HCT116 (cell line): ENCODE measurements at regions not wholly inside any gene's neighbourhood (a gene's known extent, or its start where the extent isn't known, plus 50 kb on each side); places are given as distances from the start of the nearest gene placed in this dataset.

ENCODE experiments used
- ATAC-seq: fragments of 200-7000 bp; cut with Tn5 transposase; 2 replicates; pipeline ENCODE4 v1.9.1; 2020; ENCODE audit warnings: mild to moderate bottlenecking, moderate library complexity
- BruUV-seq: library from RNA; stranded (reverse); fragments of 400-500 nt; replicated peaks from 2 replicates; lab custom pipeline; 2021; lab: Mats Ljungman, UMichigan
- CTCF ChIA-PET: fragments of 300-600 bp; sonication (Branson Sonifier 250); formaldehyde crosslinking; loops from one replicate; lab custom pipeline; 2021; ENCODE audit warnings: antibody characterized with exemption; lab: Charles Lee
- POLR2A ChIA-PET: fragments of 300-600, 350-600 bp; sonication (Branson Sonifier 250); formaldehyde crosslinking; loops from one replicate; lab custom pipeline; 2021; ENCODE audit warnings: antibody characterized with exemption; lab: Charles Lee
- RAD21 ChIA-PET, 2 experiments: fragments of 300-600 bp; sonication (Branson Sonifier 250); formaldehyde crosslinking; loops; one replicate each; lab custom pipeline; 2023; ENCODE audit warnings: low total read pairs in 2 of 2; ENCODE audit not compliant: uncharacterized antibody in 2 of 2, unreplicated experiment in 2 of 2, low non-redundant PET in 1 of 2; lab: Charles Lee
- DNase-seq: peaks from one replicate; pipeline ENCODE4 v3.0.0-alpha.2; 2010; ENCODE audit warnings: low read depth, low spot score
- H2AFZ ChIP-seq: fragments of 200-600 bp; shearing (Covaris generic), sonication (generic); 2 replicates; pipeline ENCODE4 v1.6.1; 2017; ENCODE audit warnings: low read depth, mixed run types, mixed read lengths, antibody characterized with exemption, low read length; ENCODE audit not compliant: poor library complexity, severe bottlenecking
- H3K27ac ChIP-seq: 2 replicates; pipeline ENCODE4 v1.5.1; 2012; ENCODE audit warnings: low read depth, low read length
- H3K27me3 ChIP-seq: fragments of 200-600 bp; sonication (generic); 2 replicates; pipeline ENCODE4 v1.6.1; 2016; ENCODE audit warnings: mixed run types, low read length, mixed read lengths; ENCODE audit not compliant: insufficient read depth
- H3K36me3 ChIP-seq, 2 experiments: fragments of 200-500 bp in 1 of 2; fragments of 200-600 bp in 1 of 2; sonication (Bioruptor generic) in 1 of 2; sonication (generic) in 1 of 2; 2 replicates each; pipeline versions ENCODE4 v1.5.1 to v1.6.1; 2014 to 2016; ENCODE audit warnings: low read length in 2 of 2, inconsistent platforms in 1 of 2, mixed read lengths in 1 of 2, mixed run types in 1 of 2; ENCODE audit not compliant: insufficient read depth in 2 of 2, control insufficient read depth in 1 of 2
- H3K4me1 ChIP-seq, 2 experiments: fragments of 200-600 bp in 1 of 2; sonication (generic) in 1 of 2; 2 replicates each; pipeline versions ENCODE4 v1.5.1 to v1.6.1; 2012 to 2017; ENCODE audit warnings: low read length in 2 of 2, inconsistent platforms in 1 of 2, mild to moderate bottlenecking in 1 of 2, mixed read lengths in 1 of 2, mixed run types in 1 of 2, moderate library complexity in 1 of 2; ENCODE audit not compliant: insufficient read depth in 2 of 2, control insufficient read depth in 1 of 2
- H3K4me2 ChIP-seq: fragments of 200-600 bp; sonication (generic); 2 replicates; pipeline ENCODE4 v1.6.1; 2017; ENCODE audit warnings: mixed run types, low read length, mixed read lengths
- H3K4me3 ChIP-seq, 2 experiments: fragments of 200-600 bp in 1 of 2; sonication (generic) in 1 of 2; replicated peaks in 1 of 2; 2 replicates each; pipeline ENCODE4 v1.5.1; 2011 to 2016; ENCODE audit warnings: low read length in 2 of 2, control low read depth in 1 of 2, low read depth in 1 of 2, mild to moderate bottlenecking in 1 of 2, mixed read lengths in 1 of 2, mixed run types in 1 of 2
- H3K79me2 ChIP-seq: fragments of 200-600 bp; sonication (generic); 2 replicates; pipeline ENCODE4 v1.6.1; 2017; ENCODE audit warnings: mild to moderate bottlenecking, mixed run types, low read length, moderate library complexity, mixed read lengths; ENCODE audit not compliant: insufficient read depth
- H3K9ac ChIP-seq: fragments of 200-600 bp; sonication (generic); 2 replicates; pipeline ENCODE4 v1.6.1; 2016; ENCODE audit warnings: low read length, mixed read lengths
- H3K9me2 ChIP-seq: fragments of 200-600 bp; sonication (generic), shearing (Covaris generic); 2 replicates; pipeline ENCODE4 v1.6.1; 2017; ENCODE audit warnings: mixed run types, mild to moderate bottlenecking, moderate library complexity; ENCODE audit not compliant: insufficient read depth
- H3K9me3 ChIP-seq, 2 experiments: fragments of 200-500 bp in 1 of 2; fragments of 200-600 bp in 1 of 2; sonication (Bioruptor generic) in 1 of 2; sonication (generic) in 1 of 2; 2 replicates each; pipeline ENCODE4 v1.6.1; 2014 to 2017; ENCODE audit warnings: low read length in 2 of 2, mixed read lengths in 2 of 2, inconsistent platforms in 1 of 2, low read depth in 1 of 2, mild to moderate bottlenecking in 1 of 2, mixed run types in 1 of 2, moderate library complexity in 1 of 2; ENCODE audit not compliant: control insufficient read depth in 1 of 2, insufficient read depth in 1 of 2
- H4K20me1 ChIP-seq: fragments of 200-600 bp; sonication (generic), shearing (Covaris generic); 2 replicates; pipeline ENCODE4 v1.6.1; 2017; ENCODE audit warnings: mixed run types, mild to moderate bottlenecking, moderate library complexity; ENCODE audit not compliant: insufficient read depth
- CBX3 ChIP-seq: IDR thresholded peaks from 2 replicates; pipeline ENCODE4 v1.6.1; 2012; ENCODE audit warnings: low read depth
- CTCF ChIP-seq, 3 experiments: fragments of 200-600 bp in 1 of 3; sonication (generic) in 1 of 3; IDR thresholded peaks in 2 of 3; conservative IDR thresholded peaks in 1 of 3; 2 replicates each; pipeline ENCODE4 v1.5.1; 2012 to 2017; ENCODE audit warnings: low read depth in 2 of 3, low read length in 2 of 3, antibody characterized with exemption in 1 of 3, borderline replicate concordance in 1 of 3, control low read depth in 1 of 3, mild to moderate bottlenecking in 1 of 3, mixed read lengths in 1 of 3, mixed run types in 1 of 3, moderate library complexity in 1 of 3; ENCODE audit not compliant: insufficient read depth in 1 of 3
- EGR1 ChIP-seq: IDR thresholded peaks from 2 replicates; pipeline ENCODE4 v1.6.1; 2012; ENCODE audit warnings: low read depth
- ELF1 ChIP-seq: IDR thresholded peaks from 2 replicates; pipeline ENCODE4 v1.6.1; 2012; ENCODE audit warnings: low read depth, borderline replicate concordance
- FOSL1 ChIP-seq: IDR thresholded peaks from 2 replicates; pipeline ENCODE4 v1.6.1; 2012; ENCODE audit warnings: low read depth
- JUND ChIP-seq: IDR thresholded peaks from 2 replicates; pipeline ENCODE4 v1.6.1; 2012
- POLR2A ChIP-seq: IDR thresholded peaks from 2 replicates; pipeline ENCODE4 v1.7.0; 2011; ENCODE audit warnings: borderline replicate concordance; ENCODE audit not compliant: insufficient read depth, insufficient read length; ENCODE audit errors: extremely low read depth
- RAD21 ChIP-seq: IDR thresholded peaks from 2 replicates; pipeline ENCODE4 v1.6.1; 2012; ENCODE audit warnings: low read depth, mild to moderate bottlenecking
- REST ChIP-seq: IDR thresholded peaks from 2 replicates; pipeline ENCODE4 v1.6.1; 2012; ENCODE audit warnings: low read depth
- SRF ChIP-seq: IDR thresholded peaks from 2 replicates; pipeline ENCODE4 v1.6.1; 2012; ENCODE audit warnings: low read depth
- TCF7L2 ChIP-seq: IDR thresholded peaks from 2 replicates; pipeline ENCODE4 v1.7.0; 2011; ENCODE audit warnings: borderline replicate concordance, inconsistent platforms; ENCODE audit not compliant: insufficient read depth, insufficient read length; ENCODE audit errors: extremely low read depth
- YY1 ChIP-seq: IDR thresholded peaks from 2 replicates; pipeline ENCODE4 v1.6.1; 2011; ENCODE audit warnings: low read length, low read depth, moderate library complexity, mild to moderate bottlenecking; ENCODE audit not compliant: insufficient replicate concordance; ENCODE audit errors: extremely low read depth
- ZFX ChIP-seq: fragments of 450-650 bp; IDR thresholded peaks from 2 replicates; pipeline ENCODE4 v1.6.1; 2017
- intact Hi-C: fragments of 100-400 bp; cut with micrococcal nuclease; formaldehyde crosslinking; loops from 2 replicates; pipeline ENCODE4 v1.10.0; 2022
- TF ChIP-seq, protein P1 (sequence below): IDR thresholded peaks from 2 replicates; pipeline ENCODE4 v1.6.1; 2011; ENCODE audit warnings: mild to moderate bottlenecking, low read length, moderate library complexity; ENCODE audit not compliant: insufficient replicate concordance; ENCODE audit errors: extremely low read depth
- TF ChIP-seq, protein P2 (sequence below): IDR thresholded peaks from 2 replicates; pipeline ENCODE4 v1.6.1; 2012

DNA sequence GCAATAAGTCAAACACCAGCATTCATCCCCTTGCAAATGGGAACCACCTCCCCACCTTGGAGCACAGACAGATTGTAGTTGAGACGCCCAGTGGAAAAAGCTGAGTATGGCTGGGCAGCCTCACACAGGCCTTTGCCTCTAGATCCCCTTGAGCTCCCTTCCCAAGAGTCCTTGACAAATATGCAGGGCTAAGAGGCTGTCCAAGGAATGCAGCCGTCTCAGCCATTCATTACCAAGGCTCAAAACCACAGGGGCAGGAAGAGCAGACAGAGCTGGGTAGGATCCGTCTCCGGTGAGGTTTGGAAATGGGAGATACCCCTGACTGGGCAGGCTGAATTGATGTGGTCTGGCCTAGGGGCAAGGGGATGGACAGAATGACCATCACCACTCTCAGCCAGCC is 557.1 kb downstream of the TNS1 start:
- ATAC-seq (no peak), DNase-seq (no peak)
- Histone ChIP-seq H3K9ac (no peak overlapping the region), H3K4me1 (no peaks in the 10 kb centered on the region), H3K27ac (no peak overlapping the region), H3K27me3 (peaks cover 2% of the 10 kb centered on the region; the same call in 1 of the 2 replicates), H3K36me3 (no peaks in the 10 kb centered on the region), H3K4me2 (no peak overlapping the region), H3K9me3 (no peaks in the 10 kb centered on the region), H3K9me2 (no peaks in the 10 kb centered on the region)
- ChIA-PET POLR2A (no interaction called here), CTCF (no interaction called here)
- intact Hi-C loops: no loop called here
- TF ChIP-seq, protein P1, sequence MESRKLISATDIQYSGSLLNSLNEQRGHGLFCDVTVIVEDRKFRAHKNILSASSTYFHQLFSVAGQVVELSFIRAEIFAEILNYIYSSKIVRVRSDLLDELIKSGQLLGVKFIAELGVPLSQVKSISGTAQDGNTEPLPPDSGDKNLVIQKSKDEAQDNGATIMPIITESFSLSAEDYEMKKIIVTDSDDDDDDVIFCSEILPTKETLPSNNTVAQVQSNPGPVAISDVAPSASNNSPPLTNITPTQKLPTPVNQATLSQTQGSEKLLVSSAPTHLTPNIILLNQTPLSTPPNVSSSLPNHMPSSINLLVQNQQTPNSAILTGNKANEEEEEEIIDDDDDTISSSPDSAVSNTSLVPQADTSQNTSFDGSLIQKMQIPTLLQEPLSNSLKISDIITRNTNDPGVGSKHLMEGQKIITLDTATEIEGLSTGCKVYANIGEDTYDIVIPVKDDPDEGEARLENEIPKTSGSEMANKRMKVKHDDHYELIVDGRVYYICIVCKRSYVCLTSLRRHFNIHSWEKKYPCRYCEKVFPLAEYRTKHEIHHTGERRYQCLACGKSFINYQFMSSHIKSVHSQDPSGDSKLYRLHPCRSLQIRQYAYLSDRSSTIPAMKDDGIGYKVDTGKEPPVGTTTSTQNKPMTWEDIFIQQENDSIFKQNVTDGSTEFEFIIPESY: no peak
- TF ChIP-seq, protein P2, sequence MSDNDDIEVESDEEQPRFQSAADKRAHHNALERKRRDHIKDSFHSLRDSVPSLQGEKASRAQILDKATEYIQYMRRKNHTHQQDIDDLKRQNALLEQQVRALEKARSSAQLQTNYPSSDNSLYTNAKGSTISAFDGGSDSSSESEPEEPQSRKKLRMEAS: no peak
- no peak for TF ChIP-seq SRF
- TF ChIP-seq EGR1: no peak
- TF ChIP-seq CBX3: no peak
- no peak for TF ChIP-seq POLR2A
- TF ChIP-seq REST: no peak
- no peak for TF ChIP-seq FOSL1
- TF ChIP-seq TCF7L2: no peak
- TF ChIP-seq ELF1: no peak
- no peak for TF ChIP-seq JUND
- no peak for TF ChIP-seq RAD21
- no peak for TF ChIP-seq ZFX
- no peak for TF ChIP-seq CTCF (IDR thresholded peaks at IDR 0.05 in 2 of 3, conservative IDR thresholded peaks at IDR 0.05 in 1 of 3; ENCODE audit: borderline replicate concordance in 1 of 3, insufficient read depth in 1 of 3, low read depth in 2 of 3, low read length in 2 of 3)
- no peak for TF ChIP-seq YY1
- TF ChIP-seq, all 23 proteins: peak for 0
- Histone ChIP-seq H4K20me1 (no peaks in the 10 kb centered on the region), H3K79me2 (no peaks in the 10 kb centered on the region), H2AFZ (no peak overlapping the region), H3K4me3 (no peak overlapping the region)
- no TSS peak for BruUV-seq
- RAD21 ChIA-PET: no interaction called here
